ENCODE measurements at regions not wholly inside any gene's neighbourhood (a gene's known extent, or its start where the extent isn't known, plus 50 kb on each side); places are given as distances from the start of the nearest gene placed in this dataset.

GRCh38 chr7:131147604-131148003 lies 180.1 kb upstream of the MKLN1 start:
- no peak for DNase-seq (ENCODE audit: low read depth)
- H3K36me3 ChIP-seq (ENCODE audit: control insufficient read depth, insufficient read depth, low read length) = no peaks in the 10 kb centered on the region
- no peaks in the 10 kb centered on the region for H3K27me3 ChIP-seq (ENCODE audit: control insufficient read depth, insufficient read depth, low read length)
- no peak for TF ChIP-seq CTCF (IDR thresholded peaks at IDR 0.05; ENCODE audit: insufficient read depth, low read length, poor library complexity, severe bottlenecking)
- H3K4me3 ChIP-seq (ENCODE audit: low read depth, low read length) = no peak overlapping the region

GRCh38 chr7:131148258-131148657 lies 179.4 kb upstream of the MKLN1 start:
- DNase-seq (ENCODE audit: low read depth) = no peak
- TF ChIP-seq CTCF (IDR thresholded peaks at IDR 0.05; ENCODE audit: insufficient read depth, low read length, poor library complexity, severe bottlenecking) = no peak
- Histone ChIP-seq H3K27me3 (ENCODE audit: control insufficient read depth, insufficient read depth, low read length) (no peaks in the 10 kb centered on the region), H3K4me3 (ENCODE audit: low read depth, low read length) (no peak overlapping the region), H3K36me3 (ENCODE audit: control insufficient read depth, insufficient read depth, low read length) (no peaks in the 10 kb centered on the region)

- Histone ChIP-seq H3K27me3 (ENCODE audit: control insufficient read depth, insufficient read depth, low read length) (no peaks in the 10 kb centered on the region), H3K4me3 (ENCODE audit: low read depth, low read length) (no peak overlapping the region), H3K36me3 (ENCODE audit: control insufficient read depth, insufficient read depth, low read length) (no peaks in the 10 kb centered on the region)
- TF ChIP-seq CTCF (IDR thresholded peaks at IDR 0.05; ENCODE audit: insufficient read depth, low read length, poor library complexity, severe bottlenecking) = no peak
- DNase-seq (ENCODE audit: low read depth) = no peak
Measured at GRCh38 chr7:131148708-131149428, 178.8 kb upstream of the MKLN1 start.

- H3K4me3 ChIP-seq (ENCODE audit: low read depth, low read length) = no peak overlapping the region
- H3K36me3 ChIP-seq (ENCODE audit: control insufficient read depth, insufficient read depth, low read length) = no peaks in the 10 kb centered on the region
- H3K27me3 ChIP-seq (ENCODE audit: control insufficient read depth, insufficient read depth, low read length) = no peaks in the 10 kb centered on the region
- no peak for TF ChIP-seq CTCF (IDR thresholded peaks at IDR 0.05; ENCODE audit: insufficient read depth, low read length, poor library complexity, severe bottlenecking)
- DNase-seq (ENCODE audit: low read depth) = no peak
Measured at GRCh38 chr7:131149429-131149773, 178.3 kb upstream of the MKLN1 start.

GRCh38 chr7:131149840-131150239 lies 177.8 kb upstream of the MKLN1 start:
- Histone ChIP-seq H3K36me3 (ENCODE audit: control insufficient read depth, insufficient read depth, low read length) (no peaks in the 10 kb centered on the region), H3K27me3 (ENCODE audit: control insufficient read depth, insufficient read depth, low read length) (no peaks in the 10 kb centered on the region), H3K4me3 (ENCODE audit: low read depth, low read length) (no peak overlapping the region)
- no peak for DNase-seq (ENCODE audit: low read depth)
- TF ChIP-seq CTCF (IDR thresholded peaks at IDR 0.05; ENCODE audit: insufficient read depth, low read length, poor library complexity, severe bottlenecking) = no peak

- no peak for DNase-seq (ENCODE audit: low read depth)
- TF ChIP-seq CTCF (IDR thresholded peaks at IDR 0.05; ENCODE audit: insufficient read depth, low read length, poor library complexity, severe bottlenecking) = no peak
- no peaks in the 10 kb centered on the region for H3K27me3 ChIP-seq (ENCODE audit: control insufficient read depth, insufficient read depth, low read length)
Measured at GRCh38 chr7:131151034-131151433, 176.6 kb upstream of the MKLN1 start.

More at GRCh38 chr7:131151034-131151433, 176.6 kb upstream of the MKLN1 start:
- Histone ChIP-seq H3K36me3 (ENCODE audit: control insufficient read depth, insufficient read depth, low read length) (no peaks in the 10 kb centered on the region), H3K4me3 (ENCODE audit: low read depth, low read length) (no peak overlapping the region)

Data from kidney epithelial cell (primary cell).